MCF 10A (cell line): ENCODE measurements at regions not wholly inside any gene's neighbourhood (a gene's known extent, or its start where the extent isn't known, plus 50 kb on each side); places are given as distances from the start of the nearest gene placed in this dataset.

Experiments used
- BruUV-seq: library from RNA; stranded (reverse); fragments of 400-500 nt; replicated peaks from 2 replicates; lab custom pipeline; 2021; lab: Mats Ljungman, UMichigan
- CTCF ChIA-PET: fragments of 300-600 bp; sonication (Branson Sonifier 250); formaldehyde crosslinking; extraction: SDS; loops from one replicate; lab custom pipeline; 2021; ENCODE audit warnings: antibody characterized with exemption, inconsistent platforms; lab: Yijun Ruan, JAX
- POLR2A ChIA-PET: fragments of 300-600, 350-650 bp; sonication (Branson Sonifier 250); formaldehyde crosslinking; extraction: SDS; loops from one replicate; lab custom pipeline; 2020; ENCODE audit warnings: antibody characterized with exemption, inconsistent platforms; lab: Yijun Ruan, JAX
- DNase-seq: peaks from one replicate; pipeline ENCODE4 v3.0.0-alpha.2; 2018; ENCODE audit not compliant: unreplicated experiment
- H3K27ac Mint-ChIP-seq: one replicate; pipeline ENCODE4 v1.8.0; 2022; ENCODE audit warnings: mild to moderate bottlenecking, low read depth, mixed read lengths; ENCODE audit not compliant: unreplicated experiment
- H3K27me3 Mint-ChIP-seq: one replicate; pipeline ENCODE4 v1.8.0; 2022; ENCODE audit warnings: mixed read lengths; ENCODE audit not compliant: insufficient read depth, unreplicated experiment
- H3K36me3 Mint-ChIP-seq: one replicate; pipeline ENCODE4 v1.8.0; 2022; ENCODE audit warnings: mild to moderate bottlenecking, moderate library complexity, mixed read lengths; ENCODE audit not compliant: insufficient read depth, unreplicated experiment
- H3K4me1 Mint-ChIP-seq: one replicate; pipeline ENCODE4 v1.8.0; 2022; ENCODE audit warnings: mixed read lengths; ENCODE audit not compliant: insufficient read depth, unreplicated experiment
- H3K4me3 Mint-ChIP-seq: one replicate; pipeline ENCODE4 v1.8.0; 2022; ENCODE audit warnings: mild to moderate bottlenecking, moderate library complexity, mixed read lengths; ENCODE audit not compliant: unreplicated experiment
- H3K9me3 Mint-ChIP-seq: one replicate; pipeline ENCODE4 v1.8.0; 2022; ENCODE audit warnings: mixed read lengths; ENCODE audit not compliant: unreplicated experiment
- CTCF ChIP-seq: fragments of 200-600 bp; IDR thresholded peaks from one replicate; pipeline ENCODE4 v1.8.0; 2022; ENCODE audit warnings: antibody characterized with exemption, mild to moderate bottlenecking; ENCODE audit not compliant: unreplicated experiment
- intact Hi-C: fragments of 100-400 bp; cut with micrococcal nuclease; formaldehyde crosslinking; loops from 2 replicates; pipeline ENCODE4 v1.14.1; 2022

- peaks cover 4% of the 10 kb centered on the region for H3K4me1 Mint-ChIP-seq
- peaks cover 64% of the 10 kb centered on the region for H3K27me3 Mint-ChIP-seq
- H3K9me3 Mint-ChIP-seq = no peaks in the 10 kb centered on the region
- no peak for TF ChIP-seq CTCF
- intact Hi-C loops = no loop called here
- no peak for DNase-seq
- ChIA-PET CTCF (no interaction called here), POLR2A (no interaction called here)
- H3K4me3 Mint-ChIP-seq = no peak overlapping the region
- H3K27ac Mint-ChIP-seq = no peak overlapping the region
- BruUV-seq = no TSS peak
- no peaks in the 10 kb centered on the region for H3K36me3 Mint-ChIP-seq
Measured at GRCh38 chr2:235352541-235352940, 141.3 kb upstream of the AGAP1 start.

- DNase-seq = no peak
- no peaks in the 10 kb centered on the region for H3K9me3 Mint-ChIP-seq
- no peak overlapping the region for H3K27ac Mint-ChIP-seq
- intact Hi-C loops = no loop called here
- TF ChIP-seq CTCF = no peak
- no TSS peak for BruUV-seq
- H3K4me1 Mint-ChIP-seq = peaks cover 13% of the 10 kb centered on the region
- ChIA-PET POLR2A (no interaction called here), CTCF (no interaction called here)
- H3K4me3 Mint-ChIP-seq = no peak overlapping the region
- H3K36me3 Mint-ChIP-seq = no peaks in the 10 kb centered on the region
- peaks cover 37% of the 10 kb centered on the region for H3K27me3 Mint-ChIP-seq
Measured at GRCh38 chr2:235357881-235358280, 136.0 kb upstream of the AGAP1 start.

- H3K36me3 Mint-ChIP-seq = no peaks in the 10 kb centered on the region
- H3K27me3 Mint-ChIP-seq = peaks cover 39% of the 10 kb centered on the region
- no peak for TF ChIP-seq CTCF
- H3K4me3 Mint-ChIP-seq = no peak overlapping the region
- H3K9me3 Mint-ChIP-seq = no peaks in the 10 kb centered on the region
- POLR2A ChIA-PET = no interaction called here
- peaks cover 13% of the 10 kb centered on the region for H3K4me1 Mint-ChIP-seq
- H3K27ac Mint-ChIP-seq = no peak overlapping the region
- intact Hi-C loops = no loop called here
- peak; percentile 76 for DNase-seq
- BruUV-seq = no TSS peak
- CTCF ChIA-PET = no interaction called here
Measured at GRCh38 chr2:235358981-235359471, 134.8 kb upstream of the AGAP1 start.

- peaks cover 13% of the 10 kb centered on the region for H3K4me1 Mint-ChIP-seq
- DNase-seq = no peak
- ChIA-PET CTCF (no interaction called here), POLR2A (no interaction called here)
- no peak overlapping the region for H3K27ac Mint-ChIP-seq
- no peaks in the 10 kb centered on the region for H3K36me3 Mint-ChIP-seq
- H3K27me3 Mint-ChIP-seq = peaks cover 29% of the 10 kb centered on the region
- TF ChIP-seq CTCF = no peak
- BruUV-seq = no TSS peak
- intact Hi-C loops = no loop called here
- no peak overlapping the region for H3K4me3 Mint-ChIP-seq
- H3K9me3 Mint-ChIP-seq = no peaks in the 10 kb centered on the region
Measured at GRCh38 chr2:235360446-235360845, 133.4 kb upstream of the AGAP1 start.
